ENCODE measurements at regions not wholly inside any gene's neighbourhood (a gene's known extent, or its start where the extent isn't known, plus 50 kb on each side); places are given as distances from the start of the nearest gene placed in this dataset.

- H3K4me1 ChIP-seq (ENCODE audit: control insufficient read depth in 2 of 2, insufficient read depth in 2 of 2, low read length in 2 of 2), result no peaks in the 10 kb centered on the region
- POLR2A ChIA-PET, result no interaction called here
- CTCF ChIA-PET, result no interaction called here
Observed at GRCh38 chr6:130593948-130594347, 228.1 kb downstream of the TMEM200A start.

More at GRCh38 chr6:130593948-130594347, 228.1 kb downstream of the TMEM200A start:
- DNase-seq, result no peak
- no peak overlapping the region for H3K27ac Mint-ChIP-seq
- no peak overlapping the region for H3K9ac ChIP-seq (ENCODE audit: low read length)
- no peaks in the 10 kb centered on the region for H3K79me2 ChIP-seq (ENCODE audit: control insufficient read depth, insufficient read depth, low read length)
- intact Hi-C loops (cut with micrococcal nuclease), result no loop called here
- peaks cover 0 to 7% (median 3%) of the 10 kb centered on the region in 3 donors for H3K9me3 ChIP-seq (ENCODE audit: control extremely low read depth in 1 of 3, control insufficient read depth in 2 of 3, insufficient read depth in 1 of 3, low read length in 2 of 3)
- H3K4me3 Mint-ChIP-seq, result no peak overlapping the region
- no peaks in the 10 kb centered on the region for H3K4me1 Mint-ChIP-seq
- no peaks in the 10 kb centered on the region for H3K27me3 Mint-ChIP-seq
- H3K27me3 ChIP-seq (replicated peaks in 1 of 4; ENCODE audit: control extremely low read depth in 1 of 4, control insufficient read depth in 3 of 4, insufficient read depth in 4 of 4, low read length in 3 of 4), result no peaks in the 10 kb centered on the region
- H3K4me3 ChIP-seq (ENCODE audit: control extremely low read depth in 1 of 5, extremely low read depth in 1 of 5, insufficient read depth in 1 of 5, low read depth in 2 of 5, low read length in 4 of 5), result no peak overlapping the region
- H2AFZ ChIP-seq (ENCODE audit: insufficient read depth, low read depth, low read length, poor library complexity, severe bottlenecking), result no peak overlapping the region
- H3K36me3 ChIP-seq (replicated peaks in 1 of 2; ENCODE audit: control extremely low read depth in 1 of 2, control insufficient read depth in 1 of 2, extremely low read depth in 1 of 2, insufficient read depth in 2 of 2, low read length in 1 of 2), result no peaks in the 10 kb centered on the region
- H3K27ac ChIP-seq (ENCODE audit: low read length in 2 of 2), result no peak overlapping the region
- no peak for TF ChIP-seq EZH2 (IDR thresholded peaks at IDR 0.05; ENCODE audit: borderline replicate concordance, insufficient read depth, low read depth, low read length, poor library complexity, severe bottlenecking)
- TF ChIP-seq CTCF (IDR thresholded peaks at IDR 0.05), result no peak
- H3K9me3 Mint-ChIP-seq (ENCODE audit: insufficient read depth), result peaks cover 4% of the 10 kb centered on the region
- H3K4me2 ChIP-seq (replicated peaks; ENCODE audit: low read depth, low read length, poor library complexity, severe bottlenecking), result no peak overlapping the region
- WGBS (ENCODE audit: insufficient coverage), result no CpG with 5 or more reads among the region's 3 CpGs
- H4K20me1 ChIP-seq (ENCODE audit: control insufficient read depth, insufficient read depth, low read length, poor library complexity, severe bottlenecking), result no peaks in the 10 kb centered on the region
- ATAC-seq (ENCODE audit: low read depth), result no peak
